ENCODE measurements at regions not wholly inside any gene's neighbourhood (a gene's known extent, or its start where the extent isn't known, plus 50 kb on each side); places are given as distances from the start of the nearest gene placed in this dataset.

- H3K4me3 ChIP-seq (ENCODE audit: low read length), result peak overlapping the region; percentile 50
- no peak for DNase-seq (ENCODE audit: low read depth)
- no peak for TF ChIP-seq CTCF (conservative IDR thresholded peaks at IDR 0.05; ENCODE audit: low read length)
Measured at GRCh38 chr6:166006900-166007301, 160.8 kb downstream of the TBXT start.

- peak; percentile 83 for DNase-seq (ENCODE audit: low read depth)
- peak overlapping the region; percentile 50 for H3K4me3 ChIP-seq (ENCODE audit: low read length)
- TF ChIP-seq CTCF (conservative IDR thresholded peaks at IDR 0.05; ENCODE audit: low read length), result no peak
Measured at GRCh38 chr6:166005944-166006899, 161.4 kb downstream of the TBXT start.

GRCh38 chr6:166005401-166005943 lies 162.2 kb downstream of the TBXT start:
- no peak for DNase-seq (ENCODE audit: low read depth)
- no peak for TF ChIP-seq CTCF (conservative IDR thresholded peaks at IDR 0.05; ENCODE audit: low read length)
- peak overlapping the region; percentile 27 for H3K4me3 ChIP-seq (ENCODE audit: low read length)

- H3K4me3 ChIP-seq (ENCODE audit: low read length), result no peak overlapping the region
- DNase-seq (ENCODE audit: low read depth), result no peak
- TF ChIP-seq CTCF (conservative IDR thresholded peaks at IDR 0.05; ENCODE audit: low read length), result no peak
Measured at GRCh38 chr6:166004876-166005275, 162.8 kb downstream of the TBXT start.

GRCh38 chr6:166004471-166004870 lies 163.2 kb downstream of the TBXT start:
- no peak for DNase-seq (ENCODE audit: low read depth)
- H3K4me3 ChIP-seq (ENCODE audit: low read length), result no peak overlapping the region
- TF ChIP-seq CTCF (conservative IDR thresholded peaks at IDR 0.05; ENCODE audit: low read length), result no peak

GRCh38 chr6:166003569-166003968 lies 164.1 kb downstream of the TBXT start:
- H3K4me3 ChIP-seq (ENCODE audit: low read length), result no peak overlapping the region
- TF ChIP-seq CTCF (conservative IDR thresholded peaks at IDR 0.05; ENCODE audit: low read length), result no peak
- DNase-seq (ENCODE audit: low read depth), result no peak

- DNase-seq (ENCODE audit: low read depth), result no peak
- no peak for TF ChIP-seq CTCF (conservative IDR thresholded peaks at IDR 0.05; ENCODE audit: low read length)
- no peak overlapping the region for H3K4me3 ChIP-seq (ENCODE audit: low read length)
Measured at GRCh38 chr6:166001359-166001758, 166.3 kb downstream of the TBXT start.

All from AG10803 (cell line).